ENCODE measurements at regions not wholly inside any gene's neighbourhood (a gene's known extent, or its start where the extent isn't known, plus 50 kb on each side); places are given as distances from the start of the nearest gene placed in this dataset.
"Not testable (repeated sequence)": the region's sequence is repeated elsewhere in the genome, so short reads cannot be mapped to it uniquely, and the experiment has no call there.

GRCh38 chr16:65829076-65829475, 537.4 kb upstream of the CDH5 start:
- no peak for DNase-seq

DNA sequence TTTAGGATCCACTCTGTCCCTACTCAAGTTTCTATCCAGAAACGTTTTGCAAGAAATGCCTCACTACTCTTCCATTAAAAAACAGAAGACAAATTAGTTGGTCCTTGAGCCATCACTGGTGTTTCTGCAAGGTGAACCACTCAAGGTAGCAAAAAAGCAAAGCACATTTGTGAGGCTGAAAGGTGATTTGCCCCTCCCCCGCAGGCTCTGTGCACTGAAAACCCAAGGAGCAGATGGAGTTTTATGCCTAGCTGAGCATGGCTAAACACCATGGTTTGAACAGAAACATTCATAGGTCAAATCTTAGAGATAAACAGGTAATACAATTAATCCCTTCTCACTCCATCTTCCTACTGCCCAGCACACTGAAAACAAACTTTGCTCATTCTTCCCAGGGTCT, 538.2 kb upstream of the CDH5 start:
- DNase-seq, result no peak

DNA sequence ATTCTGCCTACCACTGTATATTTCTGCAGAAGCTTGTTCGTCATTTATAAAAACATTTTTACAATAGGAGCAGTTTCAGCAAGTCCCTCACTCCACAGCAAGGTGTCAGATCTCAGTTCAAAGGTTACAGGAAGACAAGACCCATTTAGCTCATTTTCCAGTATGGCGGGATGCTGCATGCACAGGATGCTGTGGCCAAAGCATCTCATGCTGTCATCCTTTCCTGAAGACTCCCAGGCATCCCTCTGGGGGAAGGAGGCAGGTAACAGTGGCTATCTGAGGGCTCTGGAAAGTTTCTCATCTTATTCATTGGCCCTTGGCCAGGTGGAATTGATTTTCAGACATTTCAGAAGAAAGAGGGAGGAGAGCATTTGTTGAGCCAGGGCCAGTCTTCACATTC, 539.3 kb upstream of the CDH5 start:
- no peak for DNase-seq

- no peak for DNase-seq
Measured at GRCh38 chr16:65825191-65825856, 541.2 kb upstream of the CDH5 start.

- DNase-seq, result no peak
Measured at GRCh38 chr16:65822148-65822547, 544.3 kb upstream of the CDH5 start.

DNA sequence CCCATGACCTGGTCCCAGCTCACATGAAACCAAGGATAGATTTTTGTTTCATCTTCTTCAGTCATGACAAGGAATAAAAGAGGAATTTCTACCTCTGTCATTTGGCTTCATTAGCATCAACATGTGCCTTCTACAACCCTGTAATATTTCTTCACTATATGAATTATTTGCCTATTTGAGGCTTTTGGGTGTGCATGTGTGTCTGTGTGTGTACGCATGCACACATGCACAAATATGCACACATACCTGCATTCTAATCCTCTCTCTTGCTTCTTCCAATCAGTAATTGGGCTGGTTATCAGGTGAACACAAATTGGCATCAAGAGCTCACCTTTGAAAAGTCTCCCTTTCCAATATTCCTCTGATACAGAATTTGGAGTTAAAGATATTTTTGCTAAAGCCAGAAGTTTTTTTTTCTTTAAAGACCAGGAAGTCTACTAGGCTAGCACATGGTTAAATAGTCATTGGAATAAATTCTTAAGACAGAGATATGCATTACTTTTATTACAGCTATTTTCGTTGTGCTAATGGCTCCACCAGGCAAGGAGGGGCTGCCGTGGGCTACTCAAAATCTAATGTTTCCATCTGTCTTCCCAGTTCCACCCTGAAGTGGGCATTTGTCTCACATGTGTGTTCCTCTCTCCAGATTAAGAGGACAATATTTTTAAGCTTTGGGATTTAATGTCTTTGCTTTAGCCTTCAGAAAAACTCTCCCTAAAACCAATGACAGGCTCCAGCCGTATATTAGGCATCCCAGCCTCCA, 547.2 kb upstream of the CDH5 start:
- no peak for DNase-seq

GRCh38 chr16:65817799-65818198, 548.7 kb upstream of the CDH5 start:
- no peak for DNase-seq

DNA sequence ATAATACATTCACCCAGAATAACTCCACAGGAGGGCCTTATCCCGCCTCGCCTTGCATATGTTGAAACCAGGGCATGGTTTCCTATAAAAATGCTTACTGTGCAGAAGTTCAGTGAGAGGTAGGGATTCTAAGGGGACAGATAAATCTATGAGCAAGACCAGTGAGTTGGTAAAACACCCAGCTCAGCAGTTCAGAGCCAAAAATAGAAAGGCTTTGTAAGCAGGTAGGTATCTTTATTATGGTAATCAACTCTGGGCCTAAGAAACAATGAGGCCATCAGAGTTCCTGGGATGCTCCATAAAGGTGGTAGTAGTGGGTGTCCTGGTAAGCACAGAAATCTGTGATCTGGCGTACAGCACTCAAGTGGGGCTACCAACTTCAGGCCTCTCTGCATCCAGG, 549.4 kb upstream of the CDH5 start:
- no peak for DNase-seq

DNA sequence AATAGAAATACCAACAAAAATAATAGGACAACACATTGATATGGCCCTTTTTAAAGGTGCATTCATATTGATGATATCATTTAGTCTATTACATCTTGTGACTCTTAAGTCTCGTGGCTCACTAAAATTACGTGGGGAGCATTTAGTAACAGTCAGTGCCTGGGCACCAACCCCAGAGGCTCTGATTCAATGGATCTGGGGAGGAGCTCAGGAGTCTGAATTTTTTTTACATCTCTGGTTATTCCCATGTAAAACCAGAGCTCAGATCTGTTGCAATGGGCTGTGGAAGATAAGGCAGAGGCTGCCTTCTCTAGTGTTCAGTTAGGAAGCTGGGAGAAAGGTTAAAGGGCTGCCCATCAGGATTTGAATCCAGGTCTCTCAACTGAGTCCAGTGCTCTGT, 549.9 kb upstream of the CDH5 start:
- DNase-seq, result no peak

GRCh38 chr16:65815707-65816106, 550.8 kb upstream of the CDH5 start:
- no peak for DNase-seq

DNA sequence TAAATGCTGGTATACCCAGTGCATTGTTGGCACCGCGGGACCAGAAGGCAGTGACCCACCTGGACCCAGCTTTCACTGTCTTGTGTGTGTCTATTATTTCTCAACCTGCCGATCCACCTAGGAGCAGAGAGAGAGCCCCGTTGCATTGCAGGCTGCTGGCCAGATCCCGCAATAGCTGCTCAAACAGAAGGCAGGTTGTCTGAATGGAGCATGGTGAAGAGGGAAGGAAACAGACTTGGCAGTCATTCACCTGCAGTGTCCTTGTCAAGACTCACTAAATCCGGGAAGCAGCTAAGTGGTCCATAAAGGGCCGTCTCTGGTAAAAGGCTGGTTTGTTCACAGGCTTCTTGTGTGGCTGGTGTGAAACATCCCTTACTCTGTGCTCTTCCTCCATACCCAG, 552.6 kb upstream of the CDH5 start:
- DNase-seq, result not testable (repeated sequence)

GRCh38 chr16:65809627-65810026, 556.9 kb upstream of the CDH5 start:
- DNase-seq, result no peak

DNA sequence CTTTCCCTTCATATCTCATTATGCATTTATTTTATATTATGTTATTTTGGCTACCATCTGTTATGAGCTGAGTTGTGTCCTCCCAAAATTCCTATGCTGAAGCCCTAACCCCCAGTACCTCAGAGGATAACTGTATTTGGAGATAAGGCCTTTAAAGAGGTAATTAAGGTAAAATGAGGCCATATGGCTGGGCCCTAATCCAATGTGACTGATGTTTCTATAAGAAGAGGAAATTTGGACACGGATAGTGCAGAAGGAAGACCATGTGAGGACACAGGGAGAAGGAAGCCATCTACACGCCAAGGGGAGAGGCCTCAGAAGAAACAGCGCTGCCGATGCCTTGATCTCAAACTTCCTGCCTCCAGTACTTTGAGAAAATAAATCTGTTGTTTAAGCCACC, 557.7 kb upstream of the CDH5 start:
- DNase-seq, result no peak

- DNase-seq, result no peak
Measured at GRCh38 chr16:65807858-65808257, 558.6 kb upstream of the CDH5 start.

GRCh38 chr16:65805704-65806103, 560.8 kb upstream of the CDH5 start:
- DNase-seq, result not testable (repeated sequence)

- DNase-seq, result no peak
Measured at GRCh38 chr16:65796481-65796880, 570.0 kb upstream of the CDH5 start.

GRCh38 chr16:65794973-65795372, 571.5 kb upstream of the CDH5 start:
- no peak for DNase-seq

DNA sequence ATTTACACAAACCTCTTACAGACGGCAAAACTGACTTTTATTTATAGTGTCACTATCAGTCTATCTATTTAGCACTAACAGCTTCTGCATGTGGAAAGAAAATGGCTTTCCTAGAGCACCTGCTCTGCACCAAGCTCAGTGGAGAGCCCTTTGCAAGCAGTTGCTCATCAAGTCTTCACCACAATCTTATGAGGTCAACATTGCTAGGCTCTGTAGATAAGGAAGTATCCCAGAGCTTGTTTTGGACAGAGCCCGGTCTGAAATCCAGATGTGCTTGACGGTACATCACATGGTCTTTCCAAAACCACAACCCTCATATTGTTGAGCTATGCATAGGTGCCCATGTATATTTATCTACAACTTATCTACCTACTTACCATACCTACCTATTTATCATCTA, 572.7 kb upstream of the CDH5 start:
- no peak for DNase-seq

GRCh38 chr16:65790768-65791167, 575.7 kb upstream of the CDH5 start:
- DNase-seq, result no peak

- no peak for DNase-seq
Measured at GRCh38 chr16:65789161-65789945, 577.1 kb upstream of the CDH5 start.

DNA sequence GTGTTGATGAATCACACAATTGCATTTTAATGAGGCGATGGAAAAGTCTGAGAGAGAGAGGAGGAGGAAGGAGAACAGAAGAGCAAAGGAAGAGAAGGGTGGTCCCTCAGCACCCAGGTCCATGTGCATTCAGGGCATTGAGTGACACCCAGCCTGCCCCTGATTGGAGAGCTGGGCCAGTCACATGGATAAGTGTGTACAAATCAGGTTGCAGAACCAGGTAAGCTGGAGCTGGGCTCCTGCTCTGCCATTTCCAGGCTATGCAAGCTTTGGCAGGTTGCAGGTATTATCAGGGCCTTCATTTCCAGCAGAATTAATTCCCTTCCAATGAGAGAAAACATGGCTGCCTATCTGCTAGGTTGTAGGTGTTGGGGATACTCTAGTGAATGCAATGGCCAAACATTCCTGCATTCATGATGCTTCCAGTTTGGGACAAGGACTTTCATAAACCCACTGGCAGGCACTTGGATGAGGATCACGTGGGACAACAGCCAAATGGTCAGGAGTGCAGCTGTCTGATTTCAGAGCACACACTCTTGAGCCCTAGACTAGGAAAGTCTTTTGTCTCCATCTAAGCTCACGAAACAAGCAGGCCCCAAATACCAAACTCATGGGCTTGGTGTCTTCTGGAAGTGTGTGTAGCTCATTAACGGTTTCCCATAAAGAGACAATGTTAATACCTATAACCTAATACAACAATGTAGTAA, 577.9 kb upstream of the CDH5 start:
- DNase-seq, result no peak

GRCh38 chr16:65787921-65788320, 578.6 kb upstream of the CDH5 start:
- no peak for DNase-seq

- DNase-seq, result no peak
Measured at GRCh38 chr16:65786916-65787315, 579.6 kb upstream of the CDH5 start.

Measured in EL (cell line).